ENCODE measurements at regions not wholly inside any gene's neighbourhood (a gene's known extent, or its start where the extent isn't known, plus 50 kb on each side); places are given as distances from the start of the nearest gene placed in this dataset.

GRCh38 chr18:69267895-69268294 is 132.8 kb upstream of the DOK6 start:
- no peak overlapping the region for H3K9ac ChIP-seq (ENCODE audit: low read depth, low read length)
- DNase-seq = no peak
- no peak overlapping the region for H3K4me3 ChIP-seq (ENCODE audit: low read depth in 1 of 2, low read length in 2 of 2)
- H3K9me3 ChIP-seq (ENCODE audit: insufficient read depth, low read length, severe bottlenecking) = peaks cover 21% of the 10 kb centered on the region
- H2AFZ ChIP-seq (ENCODE audit: low read depth, low read length) = no peak overlapping the region
- H4K20me1 ChIP-seq (ENCODE audit: insufficient read depth, low read length) = no peaks in the 10 kb centered on the region
- H3K27ac ChIP-seq (ENCODE audit: low read length) = no peak overlapping the region
- H3K4me2 ChIP-seq (ENCODE audit: insufficient read depth, low read length) = no peak overlapping the region
- H3K4me1 ChIP-seq (ENCODE audit: insufficient read depth, low read length) = no peaks in the 10 kb centered on the region
- ATAC-seq (ENCODE audit: insufficient read depth, low read depth) = no peak
- H3K27me3 ChIP-seq (ENCODE audit: insufficient read depth, low read length, poor library complexity) = no peaks in the 10 kb centered on the region
- TF ChIP-seq EZH2 (IDR thresholded peaks at IDR 0.05; ENCODE audit: borderline replicate concordance, low read depth, low read length, severe bottlenecking) = no peak
- H3K79me2 ChIP-seq (ENCODE audit: insufficient read depth, low read length) = no peaks in the 10 kb centered on the region
- H3K36me3 ChIP-seq (ENCODE audit: insufficient read depth, low read length) = no peaks in the 10 kb centered on the region

GRCh38 chr18:69282371-69282770 is 118.3 kb upstream of the DOK6 start:
- H3K27me3 ChIP-seq (ENCODE audit: insufficient read depth, low read length, poor library complexity) = no peaks in the 10 kb centered on the region
- TF ChIP-seq EZH2 (IDR thresholded peaks at IDR 0.05; ENCODE audit: borderline replicate concordance, low read depth, low read length, severe bottlenecking) (no peak), CTCF (IDR thresholded peaks at IDR 0.05; ENCODE audit: borderline replicate concordance, extremely low read depth, low read length, poor library complexity, severe bottlenecking) (no peak)
- H3K4me3 ChIP-seq (ENCODE audit: low read depth in 1 of 2, low read length in 2 of 2) = no peak overlapping the region
- no peak for ATAC-seq (ENCODE audit: insufficient read depth, low read depth)
- H3K9ac ChIP-seq (ENCODE audit: low read depth, low read length) = no peak overlapping the region
- H3K36me3 ChIP-seq (ENCODE audit: insufficient read depth, low read length) = no peaks in the 10 kb centered on the region
- no peaks in the 10 kb centered on the region for H3K9me3 ChIP-seq (ENCODE audit: insufficient read depth, low read length, severe bottlenecking)
- DNase-seq = no peak
- no peaks in the 10 kb centered on the region for H3K4me1 ChIP-seq (ENCODE audit: insufficient read depth, low read length)
- no peak overlapping the region for H3K4me2 ChIP-seq (ENCODE audit: insufficient read depth, low read length)
- H3K79me2 ChIP-seq (ENCODE audit: insufficient read depth, low read length) = no peaks in the 10 kb centered on the region
- no peak overlapping the region for H3K27ac ChIP-seq (ENCODE audit: low read length)
- H2AFZ ChIP-seq (ENCODE audit: low read depth, low read length) = no peak overlapping the region
- no peaks in the 10 kb centered on the region for H4K20me1 ChIP-seq (ENCODE audit: insufficient read depth, low read length)

GRCh38 chr18:69291044-69291443 is 109.6 kb upstream of the DOK6 start:
- no peak overlapping the region for H3K9ac ChIP-seq (ENCODE audit: low read depth, low read length)
- no peaks in the 10 kb centered on the region for H4K20me1 ChIP-seq (ENCODE audit: insufficient read depth, low read length)
- H3K4me2 ChIP-seq (ENCODE audit: insufficient read depth, low read length) = no peak overlapping the region
- H3K9me3 ChIP-seq (ENCODE audit: insufficient read depth, low read length, severe bottlenecking) = no peaks in the 10 kb centered on the region
- no peak overlapping the region for H3K27ac ChIP-seq (ENCODE audit: low read length)
- H3K27me3 ChIP-seq (ENCODE audit: insufficient read depth, low read length, poor library complexity) = no peaks in the 10 kb centered on the region
- no peak for TF ChIP-seq EZH2 (IDR thresholded peaks at IDR 0.05; ENCODE audit: borderline replicate concordance, low read depth, low read length, severe bottlenecking)
- TF ChIP-seq CTCF (IDR thresholded peaks at IDR 0.05; ENCODE audit: borderline replicate concordance, extremely low read depth, low read length, poor library complexity, severe bottlenecking) = no peak
- no peak overlapping the region for H2AFZ ChIP-seq (ENCODE audit: low read depth, low read length)
- no peaks in the 10 kb centered on the region for H3K4me1 ChIP-seq (ENCODE audit: insufficient read depth, low read length)
- DNase-seq (no peak), ATAC-seq (ENCODE audit: insufficient read depth, low read depth) (no peak)
- H3K36me3 ChIP-seq (ENCODE audit: insufficient read depth, low read length) = no peaks in the 10 kb centered on the region
- H3K4me3 ChIP-seq (ENCODE audit: low read depth in 1 of 2, low read length in 2 of 2) = no peak overlapping the region
- no peaks in the 10 kb centered on the region for H3K79me2 ChIP-seq (ENCODE audit: insufficient read depth, low read length)

GRCh38 chr18:69291755-69292154 is 108.9 kb upstream of the DOK6 start:
- Histone ChIP-seq H3K9me3 (ENCODE audit: insufficient read depth, low read length, severe bottlenecking) (no peaks in the 10 kb centered on the region), H2AFZ (ENCODE audit: low read depth, low read length) (no peak overlapping the region), H3K4me3 (ENCODE audit: low read depth in 1 of 2, low read length in 2 of 2) (no peak overlapping the region), H3K4me2 (ENCODE audit: insufficient read depth, low read length) (no peak overlapping the region), H3K36me3 (ENCODE audit: insufficient read depth, low read length) (no peaks in the 10 kb centered on the region), H3K27ac (ENCODE audit: low read length) (no peak overlapping the region), H4K20me1 (ENCODE audit: insufficient read depth, low read length) (no peaks in the 10 kb centered on the region), H3K4me1 (ENCODE audit: insufficient read depth, low read length) (no peaks in the 10 kb centered on the region), H3K27me3 (ENCODE audit: insufficient read depth, low read length, poor library complexity) (no peaks in the 10 kb centered on the region), H3K79me2 (ENCODE audit: insufficient read depth, low read length) (no peaks in the 10 kb centered on the region), H3K9ac (ENCODE audit: low read depth, low read length) (no peak overlapping the region)
- DNase-seq (no peak), ATAC-seq (ENCODE audit: insufficient read depth, low read depth) (no peak)
- TF ChIP-seq EZH2 (IDR thresholded peaks at IDR 0.05; ENCODE audit: borderline replicate concordance, low read depth, low read length, severe bottlenecking) (no peak), CTCF (IDR thresholded peaks at IDR 0.05; ENCODE audit: borderline replicate concordance, extremely low read depth, low read length, poor library complexity, severe bottlenecking) (no peak)
